Activated T-cell treated with anti-CD3 and anti-CD28 coated beads, Interleukin-2, amount 50 U/mL, for 72 hours (primary cell): ENCODE measurements at regions not wholly inside any gene's neighbourhood (a gene's known extent, or its start where the extent isn't known, plus 50 kb on each side); places are given as distances from the start of the nearest gene placed in this dataset.
"Not testable (repeated sequence)": the region's sequence is repeated elsewhere in the genome, so short reads cannot be mapped to it uniquely, and the experiment has no call there.

Experiments used
- ATAC-seq, 2 donors: fragments of 150-1000 bp; cut with Tn5 transposase; replicated peaks in 1 of 2; 2 replicates each; pipeline ENCODE4 v1.10.0; 2021; ENCODE audit warnings: moderate library complexity in 2 of 2, mild to moderate bottlenecking in 1 of 2
- DNase-seq, 2 donors: peaks; one replicate each; pipeline ENCODE4 v3.0.0; 2021 to 2022; ENCODE audit warnings: mixed read lengths in 1 of 2
- H3K27ac Mint-ChIP-seq: one replicate; pipeline ENCODE4 v1.8.0; 2022; ENCODE audit warnings: mild to moderate bottlenecking, moderate library complexity, mixed read lengths
- H3K27me3 Mint-ChIP-seq: one replicate; pipeline ENCODE4 v1.8.0; 2022; ENCODE audit warnings: low read depth, mixed read lengths
- H3K36me3 Mint-ChIP-seq, 2 donors: one replicate each; pipeline ENCODE4 v1.8.0; 2022; ENCODE audit warnings: mixed read lengths in 2 of 2, mild to moderate bottlenecking in 1 of 2; ENCODE audit not compliant: insufficient read depth in 2 of 2
- H3K4me1 Mint-ChIP-seq: one replicate; pipeline ENCODE4 v1.8.0; 2022; ENCODE audit warnings: low read depth, mixed read lengths
- H3K4me3 Mint-ChIP-seq, 2 donors: one replicate each; pipeline ENCODE4 v1.8.0; 2022; ENCODE audit warnings: mild to moderate bottlenecking in 2 of 2, mixed read lengths in 2 of 2, moderate library complexity in 2 of 2
- H3K9me3 Mint-ChIP-seq, 2 donors: one replicate each; pipeline ENCODE4 v1.8.0; 2022; ENCODE audit warnings: mixed read lengths in 2 of 2

GRCh38 chr15:98281130-98281529 is 320.6 kb downstream of the ARRDC4 start:
- no peak for DNase-seq
- Mint-ChIP-seq H3K27me3 (peaks cover 16% of the 10 kb centered on the region), H3K9me3 (no peaks in the 10 kb centered on the region)

GRCh38 chr15:98282656-98283332 is 322.3 kb downstream of the ARRDC4 start:
- Mint-ChIP-seq H3K9me3 (no peaks in the 10 kb centered on the region), H3K27me3 (peaks cover 16% of the 10 kb centered on the region), H3K36me3 (no peaks in the 10 kb centered on the region), H3K4me3 (no peak overlapping the region), H3K4me1 (no peaks in the 10 kb centered on the region), H3K27ac (no peak overlapping the region)
- DNase-seq = no peak
- no peak for ATAC-seq

More at GRCh38 chr15:98281130-98281529, 320.6 kb downstream of the ARRDC4 start:
- no peak overlapping the region for H3K4me3 Mint-ChIP-seq
- no peaks in the 10 kb centered on the region for H3K36me3 Mint-ChIP-seq
- H3K27ac Mint-ChIP-seq = no peak overlapping the region
- no peaks in the 10 kb centered on the region for H3K4me1 Mint-ChIP-seq
- ATAC-seq = no peak

GRCh38 chr15:98286200-98286599 is 325.7 kb downstream of the ARRDC4 start:
- Mint-ChIP-seq H3K4me3 (no peak overlapping the region), H3K27ac (no peak overlapping the region), H3K4me1 (no peaks in the 10 kb centered on the region), H3K9me3 (no peaks in the 10 kb centered on the region), H3K27me3 (peaks cover 21% of the 10 kb centered on the region), H3K36me3 (no peaks in the 10 kb centered on the region)
- DNase-seq = no peak
- ATAC-seq = no peak

GRCh38 chr15:98286831-98287230 is 326.3 kb downstream of the ARRDC4 start:
- no peaks in the 10 kb centered on the region for H3K9me3 Mint-ChIP-seq
- H3K4me1 Mint-ChIP-seq = no peaks in the 10 kb centered on the region
- no peaks in the 10 kb centered on the region for H3K36me3 Mint-ChIP-seq
- H3K27ac Mint-ChIP-seq = no peak overlapping the region
- no peak for ATAC-seq
- DNase-seq = no peak
- no peak overlapping the region for H3K4me3 Mint-ChIP-seq
- peaks cover 21% of the 10 kb centered on the region for H3K27me3 Mint-ChIP-seq

- DNase-seq = no peak
- ATAC-seq = no peak
- Mint-ChIP-seq H3K4me3 (no peak overlapping the region), H3K9me3 (no peaks in the 10 kb centered on the region), H3K4me1 (no peaks in the 10 kb centered on the region), H3K27ac (no peak overlapping the region), H3K36me3 (no peaks in the 10 kb centered on the region), H3K27me3 (peaks cover 20% of the 10 kb centered on the region)
These were observed 327.6 kb downstream of the ARRDC4 start for GRCh38 chr15:98288091-98288590.

- Mint-ChIP-seq H3K4me1 (no peaks in the 10 kb centered on the region), H3K36me3 (no peaks in the 10 kb centered on the region), H3K4me3 (no peak overlapping the region), H3K27me3 (peaks cover 34% of the 10 kb centered on the region), H3K9me3 (no peaks in the 10 kb centered on the region), H3K27ac (no peak overlapping the region)
- ATAC-seq = no peak
- no peak for DNase-seq
These were observed 329.2 kb downstream of the ARRDC4 start for GRCh38 chr15:98289747-98290146.

DNA sequence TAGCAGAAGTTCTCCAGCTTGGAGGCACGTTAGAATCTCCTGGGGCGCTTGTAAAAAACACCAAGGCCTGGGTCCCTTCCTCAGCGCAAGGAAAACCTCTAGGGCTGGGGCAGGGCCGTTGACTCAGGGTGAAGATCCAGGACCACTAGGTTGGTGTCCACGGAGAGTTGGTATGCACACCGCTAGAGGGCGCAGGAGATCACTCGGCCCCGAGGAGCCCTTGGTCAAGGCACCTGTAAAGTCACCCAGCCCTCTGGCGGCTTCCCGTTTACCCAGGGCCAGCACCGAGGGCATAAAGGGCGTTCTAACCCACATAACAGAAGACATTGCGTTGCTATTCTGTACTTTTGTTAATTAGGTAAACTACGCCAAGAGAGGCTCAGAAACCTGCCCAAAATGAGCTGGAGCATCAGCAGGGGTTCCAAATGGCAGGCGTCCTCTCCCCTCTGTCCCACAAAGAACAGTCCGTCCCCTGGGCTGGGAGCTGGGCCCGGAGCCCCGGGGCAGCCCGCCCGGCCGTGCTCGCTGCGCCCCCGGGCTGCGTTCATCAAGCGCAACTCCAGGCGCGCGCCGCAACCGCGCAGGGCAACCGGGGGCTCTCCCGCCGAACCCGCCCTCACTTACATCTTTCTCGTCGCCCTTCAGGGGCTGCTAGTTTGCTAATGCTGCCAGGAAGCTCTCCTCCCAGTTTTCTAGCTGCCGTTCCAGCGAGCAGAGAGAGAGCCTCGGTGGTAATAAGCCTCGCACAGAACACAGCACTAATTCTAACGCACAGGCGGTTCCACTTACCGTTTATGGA is 332.1 kb downstream of the ARRDC4 start:
- peak; percentile 60 to 71 for ATAC-seq
- H3K27ac Mint-ChIP-seq = no peak overlapping the region
- H3K4me1 Mint-ChIP-seq = no peaks in the 10 kb centered on the region
- peaks cover 36% of the 10 kb centered on the region for H3K27me3 Mint-ChIP-seq
- peak; percentile 58 to 59 for DNase-seq
- peak overlapping the region; percentile 54 to 59 for H3K4me3 Mint-ChIP-seq
- no peaks in the 10 kb centered on the region for H3K36me3 Mint-ChIP-seq
- no peaks in the 10 kb centered on the region for H3K9me3 Mint-ChIP-seq

DNA sequence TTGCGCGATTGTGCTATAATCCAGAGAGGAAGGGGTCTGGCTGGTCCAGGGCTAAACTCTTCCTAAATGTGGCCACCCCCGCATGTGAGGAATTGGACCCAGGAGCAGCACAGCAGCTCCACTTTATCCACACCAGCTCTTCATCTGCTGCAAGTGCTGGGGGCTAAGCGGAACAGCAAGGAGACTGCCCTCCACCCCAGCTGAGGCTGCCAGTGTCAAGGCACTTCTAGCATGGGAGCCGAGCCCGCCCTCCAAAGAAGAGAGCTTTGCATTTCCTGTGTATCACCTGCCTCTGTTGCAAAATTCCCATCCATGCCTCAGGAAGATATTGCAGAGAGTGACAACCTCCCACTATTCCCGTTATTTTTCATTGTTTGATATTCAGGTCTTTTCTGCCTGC is 333.6 kb downstream of the ARRDC4 start:
- no peak for DNase-seq
- no peaks in the 10 kb centered on the region for H3K4me1 Mint-ChIP-seq
- H3K4me3 Mint-ChIP-seq = no peak overlapping the region
- no peaks in the 10 kb centered on the region for H3K9me3 Mint-ChIP-seq
- no peaks in the 10 kb centered on the region for H3K36me3 Mint-ChIP-seq
- H3K27ac Mint-ChIP-seq = no peak overlapping the region
- ATAC-seq = no peak
- H3K27me3 Mint-ChIP-seq = peaks cover 35% of the 10 kb centered on the region

DNA sequence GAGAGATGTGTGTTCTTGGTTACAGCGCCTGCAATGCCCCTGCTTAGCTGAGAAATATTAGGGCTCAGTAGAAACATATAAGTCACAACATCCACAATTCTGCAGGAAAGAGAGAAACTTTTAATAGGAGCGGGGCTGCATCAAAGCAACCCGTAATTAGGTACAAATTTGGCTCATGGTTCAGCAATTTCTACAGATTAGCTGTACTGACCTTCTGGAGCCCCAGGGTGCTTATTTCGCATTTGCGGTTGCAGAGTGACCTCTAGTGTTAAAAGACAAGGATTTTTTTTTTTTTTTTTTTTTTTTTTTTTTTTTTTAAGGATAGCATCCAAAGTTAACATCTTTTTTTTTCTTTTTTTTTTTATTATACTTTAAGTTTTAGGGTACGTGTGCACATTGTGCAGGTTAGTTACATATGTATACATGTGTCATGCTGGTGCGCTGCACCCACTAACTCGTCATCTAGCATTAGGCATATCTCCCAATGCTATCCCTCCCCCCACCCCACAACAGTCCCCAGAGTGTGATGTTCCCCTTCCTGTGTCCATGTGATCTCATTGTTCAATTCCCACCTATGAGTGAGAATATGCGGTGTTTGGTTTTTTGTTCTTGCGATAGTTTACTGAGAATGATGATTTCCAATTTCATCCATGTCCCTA is 334.7 kb downstream of the ARRDC4 start:
- H3K9me3 Mint-ChIP-seq, H3K4me1 Mint-ChIP-seq, ATAC-seq, H3K4me3 Mint-ChIP-seq, H3K36me3 Mint-ChIP-seq, H3K27ac Mint-ChIP-seq: not testable (repeated sequence)
- peak; percentile 8 to 18 for DNase-seq
- H3K27me3 Mint-ChIP-seq = peaks cover 27% of the 10 kb centered on the region

DNA sequence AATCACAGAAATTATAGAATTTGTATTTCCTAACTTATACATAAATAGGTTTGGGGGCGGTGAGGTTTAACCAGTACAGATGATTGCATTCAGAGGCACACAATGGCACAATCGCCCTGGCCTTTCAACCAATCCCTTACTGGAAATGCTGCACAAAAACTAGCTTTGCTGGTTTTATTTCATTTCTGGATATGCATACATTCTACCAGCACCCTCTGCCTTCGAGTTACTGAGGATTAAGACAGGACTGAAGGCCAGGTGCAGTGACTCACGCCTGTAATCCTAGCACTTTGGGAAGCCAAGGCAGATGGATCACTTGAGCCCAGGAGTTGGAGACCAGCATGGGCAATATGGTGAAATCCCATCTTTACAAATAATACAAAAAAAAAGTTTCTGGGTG is 336.1 kb downstream of the ARRDC4 start:
- Mint-ChIP-seq H3K27me3 (peaks cover 41% of the 10 kb centered on the region), H3K27ac (no peak overlapping the region), H3K9me3 (no peaks in the 10 kb centered on the region), H3K36me3 (no peaks in the 10 kb centered on the region), H3K4me3 (no peak overlapping the region), H3K4me1 (no peaks in the 10 kb centered on the region)
- DNase-seq (no peak), ATAC-seq (no peak)

GRCh38 chr15:98304371-98304770 is 343.9 kb downstream of the ARRDC4 start:
- DNase-seq (no peak), ATAC-seq (no peak)
- no peak overlapping the region for H3K27ac Mint-ChIP-seq
- no peaks in the 10 kb centered on the region for H3K9me3 Mint-ChIP-seq
- H3K4me1 Mint-ChIP-seq = no peaks in the 10 kb centered on the region
- H3K27me3 Mint-ChIP-seq = peaks cover 32% of the 10 kb centered on the region
- H3K4me3 Mint-ChIP-seq = no peak overlapping the region
- H3K36me3 Mint-ChIP-seq = no peaks in the 10 kb centered on the region

GRCh38 chr15:98308117-98308516 is 340.2 kb upstream of the IGF1R start:
- H3K27me3 Mint-ChIP-seq = peaks cover 22% of the 10 kb centered on the region
- ATAC-seq = no peak
- H3K9me3 Mint-ChIP-seq = no peaks in the 10 kb centered on the region
- H3K4me3 Mint-ChIP-seq = no peak overlapping the region
- H3K27ac Mint-ChIP-seq = no peak overlapping the region
- DNase-seq = no peak
- no peaks in the 10 kb centered on the region for H3K4me1 Mint-ChIP-seq
- no peaks in the 10 kb centered on the region for H3K36me3 Mint-ChIP-seq

DNA sequence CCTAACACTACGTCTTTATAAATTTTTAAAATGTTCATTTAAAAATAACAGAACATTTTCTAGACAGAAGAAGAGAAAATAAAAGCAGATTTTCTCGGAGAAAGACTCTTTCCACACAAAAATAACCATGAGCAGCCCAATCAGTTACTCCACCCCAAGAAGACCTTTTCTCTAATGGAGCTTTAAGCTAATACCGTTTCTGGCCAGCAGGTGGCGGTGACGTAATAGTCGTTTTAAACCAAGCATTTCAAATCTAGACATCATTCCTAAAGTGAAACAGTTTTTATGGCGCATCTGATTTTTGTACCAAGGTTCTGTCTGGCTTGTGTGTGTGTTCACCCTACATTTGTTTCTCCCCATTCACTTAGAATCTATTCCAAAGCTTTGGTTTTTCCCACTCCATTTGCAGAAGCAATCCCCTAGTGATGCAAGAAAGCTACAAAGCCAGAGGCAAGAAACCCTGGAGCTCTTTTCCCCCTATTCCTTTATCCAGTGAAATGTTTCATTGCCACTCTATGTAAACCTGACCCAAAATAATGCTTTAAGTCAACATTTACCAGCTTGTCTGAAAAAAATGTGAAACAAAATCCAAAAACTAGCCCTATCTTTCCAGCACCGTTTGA is 336.7 kb upstream of the IGF1R start:
- Mint-ChIP-seq H3K4me1 (no peaks in the 10 kb centered on the region), H3K27me3 (peaks cover 28% of the 10 kb centered on the region), H3K36me3 (no peaks in the 10 kb centered on the region), H3K27ac (no peak overlapping the region), H3K9me3 (no peaks in the 10 kb centered on the region), H3K4me3 (no peak overlapping the region)
- DNase-seq (peak; percentile 66 to 70), ATAC-seq (no peak)
